Eye (tissue), 1 donor: ENCODE measurements at regions not wholly inside any gene's neighbourhood (a gene's known extent, or its start where the extent isn't known, plus 50 kb on each side); places are given as distances from the start of the nearest gene placed in this dataset.
"Not testable (repeated sequence)": the region's sequence is repeated elsewhere in the genome, so short reads cannot be mapped to it uniquely, and the experiment has no call there.

Experiments used
- DNase-seq: peaks from one replicate; pipeline ENCODE4 v3.0.0-alpha.2; 2015

DNA sequence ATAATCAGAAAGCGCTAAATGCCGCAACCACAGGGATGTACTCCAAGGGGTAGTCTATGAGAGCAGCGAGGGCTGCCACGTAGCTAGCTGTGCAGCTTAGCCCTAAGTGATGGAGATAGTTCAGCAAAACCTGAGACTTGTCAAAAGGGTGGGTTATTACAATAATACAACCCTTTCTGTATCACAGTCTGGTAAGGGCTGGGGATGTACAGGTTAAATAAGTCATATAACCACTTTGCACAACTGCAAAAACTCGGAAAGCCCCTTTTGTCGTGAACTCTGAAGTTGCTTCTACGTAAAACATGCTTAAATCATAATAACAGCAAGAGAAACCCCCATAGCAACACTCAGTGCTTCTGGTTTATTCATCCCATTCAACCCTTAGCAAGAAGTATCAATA is 598.8 kb downstream of the SUCLG1 start:
- DNase-seq = no peak

DNA sequence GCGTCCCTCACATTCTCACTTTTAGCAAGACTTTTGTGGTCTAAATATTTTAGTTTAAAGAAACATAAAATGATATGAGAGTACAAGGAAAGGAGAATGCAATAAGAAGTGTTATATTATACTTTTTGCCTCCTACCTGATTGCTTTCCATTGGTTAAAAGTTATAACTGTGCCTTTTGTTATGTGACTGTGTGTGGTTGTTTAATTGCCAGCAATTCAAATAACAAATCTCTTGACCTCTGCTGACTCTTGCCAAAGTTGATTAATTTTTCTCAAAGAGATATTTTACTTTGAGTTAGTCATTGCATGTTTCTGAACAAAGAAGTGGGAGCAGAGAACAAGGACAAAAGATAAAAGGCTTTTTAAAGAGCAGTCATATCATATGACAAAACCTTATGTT is 599.5 kb downstream of the SUCLG1 start:
- DNase-seq = peak; percentile 17

DNA sequence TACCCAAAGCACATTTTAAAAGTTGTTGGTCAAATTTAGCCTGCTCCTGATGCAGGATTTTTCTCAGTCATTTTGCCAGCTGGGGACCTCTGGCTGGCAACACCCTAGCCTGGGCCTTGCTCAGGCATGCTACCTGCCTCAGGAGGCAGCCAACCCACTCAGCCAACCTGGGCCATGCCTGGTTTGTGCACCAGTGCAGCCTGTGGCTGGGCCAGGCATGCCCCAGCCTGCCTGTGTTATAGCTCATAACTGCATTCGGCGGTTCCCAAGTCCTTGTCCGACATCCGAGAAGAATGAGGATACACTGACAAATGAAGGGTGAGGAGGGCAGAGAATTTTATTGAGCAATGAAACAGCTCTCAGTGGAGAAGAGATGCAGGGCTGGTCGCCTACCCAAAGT is 608.0 kb downstream of the SUCLG1 start:
- no peak for DNase-seq

DNA sequence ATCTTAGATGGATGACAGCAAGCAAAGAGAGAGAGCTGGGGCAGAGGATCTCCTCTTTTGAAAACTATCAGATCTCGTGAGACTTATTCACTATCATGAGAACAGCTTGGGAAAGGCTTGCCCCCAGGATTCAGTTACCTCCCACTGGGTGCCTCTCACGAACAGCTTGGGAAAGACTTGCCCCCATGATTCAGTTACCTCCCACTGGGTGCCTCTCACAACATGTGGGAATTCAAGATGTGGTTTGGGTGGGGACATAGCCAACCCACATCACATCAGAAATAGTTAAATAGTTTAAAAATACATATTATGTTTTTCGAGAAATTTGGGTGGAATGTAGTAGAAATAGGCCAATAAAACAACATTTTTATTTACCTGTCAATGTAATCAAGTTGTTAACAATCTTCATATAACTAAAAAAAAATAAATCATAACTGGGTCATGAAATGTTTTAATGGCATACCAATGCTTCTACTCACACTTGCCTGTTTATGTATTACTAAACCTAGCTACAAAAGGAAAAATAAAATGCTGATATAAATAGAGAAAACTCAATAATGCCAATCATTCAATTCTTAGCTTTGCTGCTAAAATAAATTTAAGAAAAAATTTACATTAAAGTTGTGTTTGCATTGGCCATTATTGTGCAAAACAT is 608.9 kb downstream of the SUCLG1 start:
- DNase-seq = no peak

DNA sequence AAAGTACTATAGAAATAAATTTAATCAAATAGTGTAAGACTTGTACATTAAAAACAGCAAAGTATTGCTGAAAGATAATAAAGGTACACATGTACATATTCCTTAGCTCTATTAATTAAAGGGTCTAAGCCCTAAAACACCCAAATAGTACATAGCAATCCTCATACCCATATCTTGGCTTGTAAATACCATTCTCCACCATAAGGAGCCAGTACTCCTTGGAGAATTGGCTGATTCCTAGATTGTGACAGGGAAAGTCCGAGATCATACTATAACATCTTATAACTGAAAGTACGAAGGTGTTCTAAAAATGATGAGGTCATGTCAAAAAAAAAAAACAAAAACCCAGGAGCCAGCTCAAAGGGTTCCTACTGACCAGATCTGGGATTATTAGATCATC is 614.6 kb downstream of the SUCLG1 start:
- no peak for DNase-seq

DNA sequence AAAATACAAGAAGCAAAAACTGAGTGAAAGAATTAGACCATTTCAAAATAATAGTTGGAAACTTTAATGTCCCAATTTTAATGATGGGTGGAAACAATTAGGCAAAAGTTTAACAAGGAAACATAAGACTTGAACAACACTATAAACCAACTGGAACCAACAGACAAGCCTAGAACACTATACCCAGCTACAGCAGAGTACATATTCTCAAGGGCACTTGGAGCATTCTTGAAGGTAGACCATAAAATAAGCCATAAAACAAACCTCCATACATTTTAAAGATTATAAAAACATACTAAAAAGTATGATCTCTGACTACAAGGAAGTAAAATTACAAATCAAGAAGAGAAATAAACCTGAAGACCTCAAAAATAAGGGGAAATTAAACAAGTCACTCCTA is 616.7 kb downstream of the SUCLG1 start:
- no peak for DNase-seq

- no peak for DNase-seq
These were observed 621.3 kb downstream of the SUCLG1 start for GRCh38 chr2:83837823-83838222.

DNA sequence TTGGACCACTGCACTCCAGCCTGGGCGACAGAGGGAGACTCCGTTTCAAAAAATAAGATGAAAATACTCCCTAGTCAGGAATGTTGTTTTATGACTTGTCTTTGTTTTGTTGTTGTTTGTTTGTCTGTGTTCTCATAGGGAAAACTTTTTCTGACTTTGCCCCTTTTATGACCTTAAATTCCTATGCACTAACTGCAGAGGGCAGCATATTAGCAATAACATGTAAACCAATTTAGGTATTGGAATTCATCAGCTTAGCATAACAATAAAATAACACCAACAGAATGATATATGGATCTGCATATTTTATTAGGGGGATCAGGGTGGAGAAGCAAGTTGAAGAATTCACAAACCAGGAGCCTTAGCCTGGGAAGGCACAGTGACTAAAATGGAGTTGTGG is 631.5 kb downstream of the SUCLG1 start:
- DNase-seq = no peak

- peak; percentile 11 for DNase-seq
These were observed 632.5 kb downstream of the SUCLG1 start for GRCh38 chr2:83826577-83826976.

- no peak for DNase-seq
These were observed 635.9 kb downstream of the SUCLG1 start for GRCh38 chr2:83823229-83823628.

DNA sequence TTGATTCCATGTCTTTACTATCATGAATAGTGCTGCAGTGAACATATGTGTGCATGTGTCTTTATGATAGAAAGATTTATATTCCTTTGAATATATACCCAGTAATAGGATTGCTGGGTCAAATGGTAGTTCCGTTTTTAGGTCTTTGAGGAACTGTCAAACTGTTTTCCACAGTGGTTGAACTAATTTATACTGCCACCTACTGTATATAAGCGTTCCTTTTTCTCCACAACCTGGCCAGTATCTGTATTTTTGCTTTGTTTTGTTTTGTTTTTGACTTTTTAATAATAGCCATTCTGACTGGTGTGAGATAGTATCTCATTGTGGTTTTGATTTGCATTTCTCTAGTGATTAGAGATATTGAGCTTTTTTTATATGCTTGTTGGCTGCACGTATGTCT is 641.6 kb downstream of the SUCLG1 start:
- peak; percentile 1 for DNase-seq

GRCh38 chr2:83808878-83809277 is 650.2 kb downstream of the SUCLG1 start:
- no peak for DNase-seq

- DNase-seq = no peak
These were observed 656.5 kb downstream of the SUCLG1 start for GRCh38 chr2:83802604-83803003.

DNA sequence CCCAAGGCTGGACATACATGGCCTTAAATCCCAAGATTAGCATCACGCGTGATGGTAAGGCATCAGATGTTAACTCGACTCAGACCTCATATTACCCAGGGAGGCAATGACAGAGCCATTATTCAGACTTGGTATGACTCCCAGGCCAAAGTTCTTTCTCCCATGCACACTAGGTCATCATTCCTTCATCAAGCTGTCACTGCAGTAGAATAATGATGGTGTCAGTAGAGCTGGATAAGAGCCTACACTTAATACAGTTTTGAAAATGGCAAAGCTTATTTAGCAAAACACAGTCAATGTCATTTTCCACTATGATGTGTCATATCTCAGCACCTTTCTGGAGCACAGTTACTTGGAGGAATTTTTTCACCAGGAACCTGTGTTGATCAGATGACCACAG is 663.3 kb downstream of the SUCLG1 start:
- no peak for DNase-seq

- not testable (repeated sequence) for DNase-seq
These were observed 668.6 kb downstream of the SUCLG1 start for GRCh38 chr2:83790467-83790866.

- not testable (repeated sequence) for DNase-seq
These were observed 669.4 kb downstream of the SUCLG1 start for GRCh38 chr2:83789674-83790073.

- DNase-seq = not testable (repeated sequence)
These were observed 670.0 kb downstream of the SUCLG1 start for GRCh38 chr2:83788938-83789566.

DNA sequence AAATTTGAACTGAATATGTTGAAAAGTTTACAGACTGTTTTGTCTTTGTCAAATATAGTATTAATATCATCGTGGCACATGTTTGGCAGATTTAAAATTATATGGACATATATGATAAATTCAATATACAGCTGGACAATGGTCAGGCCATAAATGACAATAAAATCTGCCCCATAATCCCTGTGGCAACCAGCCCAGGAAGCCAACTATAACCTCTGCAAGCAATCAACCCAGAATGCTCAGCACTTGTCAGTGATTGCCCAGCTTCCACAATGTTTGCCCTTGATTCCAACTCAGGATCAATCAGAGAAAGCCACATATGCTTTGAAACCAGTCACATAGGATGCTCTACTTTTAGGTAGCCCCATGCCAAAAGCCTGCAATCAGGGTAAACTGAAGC is 671.9 kb downstream of the SUCLG1 start:
- no peak for DNase-seq

- DNase-seq = no peak
These were observed 672.9 kb downstream of the SUCLG1 start for GRCh38 chr2:83786140-83786539.

DNA sequence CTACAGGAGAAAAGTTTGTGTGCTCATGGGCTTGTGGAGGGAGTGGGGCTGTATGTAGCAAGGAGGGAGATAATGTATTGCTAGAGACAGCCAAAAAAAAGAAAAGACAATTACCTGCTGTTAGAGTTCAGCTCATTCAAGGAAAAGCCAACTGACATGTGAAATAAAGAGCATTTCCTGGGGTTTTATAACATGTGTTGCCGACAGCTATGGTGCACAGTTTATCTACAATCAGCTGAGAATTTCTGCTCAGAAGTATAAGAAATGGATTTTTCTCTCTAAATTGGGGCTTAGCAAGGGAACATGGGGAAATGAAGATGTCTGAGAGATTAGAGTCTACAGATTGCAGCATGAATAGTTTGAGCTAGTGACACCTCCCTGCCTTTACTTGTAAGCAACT is 674.1 kb downstream of the SUCLG1 start:
- no peak for DNase-seq

DNA sequence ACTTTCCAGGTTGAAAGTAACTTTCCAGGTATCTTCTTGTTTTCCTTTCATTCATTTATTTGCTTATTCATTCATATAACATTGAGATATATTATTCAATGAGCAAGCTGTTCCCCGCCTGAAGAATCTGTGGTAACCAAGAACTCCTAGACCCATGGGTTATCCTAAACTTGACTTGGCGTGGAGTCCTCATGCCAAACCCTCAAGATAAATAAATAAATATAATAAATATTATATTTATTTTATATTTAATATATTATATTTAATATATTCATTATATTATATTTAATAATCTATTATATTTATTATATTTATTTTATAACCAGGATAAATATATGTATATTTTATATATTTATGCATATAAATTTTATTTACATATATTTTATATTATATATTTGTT is 674.8 kb downstream of the SUCLG1 start:
- DNase-seq = no peak

DNA sequence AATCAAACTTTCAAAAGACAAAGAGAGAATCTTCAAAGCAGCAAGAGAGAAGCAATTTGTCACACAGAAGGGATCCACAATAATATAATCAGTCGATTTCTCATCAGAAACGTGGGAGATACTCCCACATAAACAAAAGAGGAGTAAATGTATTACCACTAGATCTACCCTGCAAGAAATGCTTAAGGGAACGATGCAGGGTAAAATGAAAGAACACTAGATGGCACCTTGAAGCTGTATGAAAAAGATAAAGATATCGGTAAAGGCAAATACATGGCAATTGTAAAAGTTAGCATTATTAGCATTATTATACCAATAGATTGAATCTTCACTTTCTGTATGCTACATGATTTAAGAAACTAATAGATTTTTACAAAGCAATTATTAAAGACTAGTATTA is 677.0 kb downstream of the SUCLG1 start:
- no peak for DNase-seq

DNA sequence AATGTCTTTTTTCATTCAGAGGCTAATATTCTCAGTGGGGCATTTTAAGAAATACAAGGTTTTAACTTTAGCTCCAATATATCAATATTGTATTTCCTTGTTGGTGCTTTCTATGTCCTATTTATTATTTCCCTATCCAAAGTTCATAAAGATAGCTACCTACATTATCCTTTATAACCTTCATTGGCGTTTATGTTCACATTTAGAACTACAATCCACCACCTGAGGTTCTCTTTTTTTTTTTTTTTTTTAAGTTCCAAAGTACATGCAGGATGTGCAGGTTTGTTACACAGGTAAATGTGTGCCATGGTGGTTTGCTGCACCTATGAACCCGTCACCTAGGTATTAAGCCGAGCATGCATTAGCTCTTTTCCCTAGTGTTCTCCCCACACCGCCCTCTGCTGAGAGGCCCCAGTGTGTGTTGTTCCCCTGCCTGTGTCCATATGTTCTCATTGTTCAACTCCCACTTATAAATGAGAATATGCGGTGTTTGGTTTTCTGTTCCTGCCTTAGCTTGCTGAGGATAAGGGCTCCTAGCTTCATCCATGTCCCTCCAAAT is 694.6 kb downstream of the SUCLG1 start:
- DNase-seq = no peak

DNA sequence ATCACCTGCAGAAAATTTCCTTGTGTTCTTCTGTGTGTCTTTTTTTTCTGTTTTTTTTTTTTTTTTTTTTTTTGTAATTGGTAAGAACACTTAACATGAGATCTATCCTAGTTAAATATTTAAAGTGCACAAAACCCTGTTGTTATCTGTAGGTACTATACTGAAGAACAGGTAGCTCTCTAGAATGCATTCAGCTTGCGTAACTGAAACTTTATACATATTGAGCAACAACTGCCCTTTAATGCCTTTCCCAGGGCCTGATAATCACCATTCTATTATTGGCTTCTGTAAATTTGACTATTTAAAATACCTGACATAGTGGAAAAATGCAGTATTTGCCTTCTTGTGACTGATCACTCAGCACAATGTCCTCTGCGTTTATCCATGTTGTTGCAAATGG is 701.8 kb downstream of the SUCLG1 start:
- DNase-seq = no peak

DNA sequence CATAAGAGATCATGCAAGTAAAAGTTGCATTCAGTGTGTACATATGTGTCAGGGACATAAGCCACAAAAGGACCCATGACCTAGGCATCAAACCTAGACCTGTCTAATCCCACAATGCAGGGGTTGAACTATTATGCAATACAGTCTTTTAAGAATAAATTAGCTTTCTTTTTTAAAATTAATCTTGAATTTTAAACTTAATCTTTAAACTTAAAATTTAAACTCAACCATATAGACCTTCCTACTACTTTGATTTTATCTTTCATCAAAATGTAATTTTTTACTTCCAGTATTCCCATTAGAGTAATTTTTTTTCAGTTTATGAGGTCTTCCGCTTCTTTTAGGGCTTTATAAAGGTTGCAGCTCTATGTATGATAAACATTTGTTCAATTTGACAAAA is 702.9 kb downstream of the SUCLG1 start:
- no peak for DNase-seq
